Parathyroid adenoma (tissue), 2 donors: ENCODE measurements at regions not wholly inside any gene's neighbourhood (a gene's known extent, or its start where the extent isn't known, plus 50 kb on each side); places are given as distances from the start of the nearest gene placed in this dataset.

ENCODE experiments used
- H2AFZ ChIP-seq: fragments of 300-600 bp; sonication (generic); one replicate; pipeline ENCODE4 v1.7.0; 2017; ENCODE audit warnings: antibody characterized with exemption, mild to moderate bottlenecking
- H3K27ac ChIP-seq: fragments of 300-600 bp; sonication (generic); one replicate; pipeline ENCODE4 v1.7.0; 2017
- H3K27me3 ChIP-seq: fragments of 300-600 bp; sonication (generic); one replicate; pipeline ENCODE4 v1.7.0; 2017; ENCODE audit warnings: low read length; ENCODE audit not compliant: control insufficient read depth, insufficient read depth
- H3K36me3 ChIP-seq: fragments of 300-600 bp; sonication (generic); one replicate; pipeline ENCODE4 v1.7.0; 2017; ENCODE audit warnings: low read length; ENCODE audit not compliant: control insufficient read depth, insufficient read depth
- H3K4me1 ChIP-seq: fragments of 300-600 bp; sonication (generic); one replicate; pipeline ENCODE4 v1.7.0; 2017; ENCODE audit warnings: control low read depth
- H3K4me2 ChIP-seq: fragments of 300-600 bp; sonication (generic); one replicate; pipeline ENCODE4 v1.7.0; 2017; ENCODE audit warnings: low read length
- H3K4me3 ChIP-seq: fragments of 300-600 bp; sonication (generic); one replicate; pipeline ENCODE4 v1.7.0; 2017; ENCODE audit warnings: low read depth, low read length
- H3K79me2 ChIP-seq: fragments of 300-600 bp; sonication (generic); one replicate; pipeline ENCODE4 v1.7.0; 2017; ENCODE audit warnings: control low read depth
- H3K9ac ChIP-seq: fragments of 300-600 bp; sonication (generic); one replicate; pipeline ENCODE4 v1.7.0; 2017; ENCODE audit warnings: mild to moderate bottlenecking
- H3K9me3 ChIP-seq: fragments of 300-600 bp; sonication (generic); one replicate; pipeline ENCODE4 v1.7.0; 2017; ENCODE audit warnings: low read length; ENCODE audit not compliant: control insufficient read depth
- CTCF ChIP-seq: fragments of 300-600 bp; sonication (generic); IDR thresholded peaks from one replicate; pipeline ENCODE4 v1.7.0; 2017; ENCODE audit warnings: antibody characterized with exemption, mild to moderate bottlenecking
- donor health status: primary hyperparathyroidism.

DNA sequence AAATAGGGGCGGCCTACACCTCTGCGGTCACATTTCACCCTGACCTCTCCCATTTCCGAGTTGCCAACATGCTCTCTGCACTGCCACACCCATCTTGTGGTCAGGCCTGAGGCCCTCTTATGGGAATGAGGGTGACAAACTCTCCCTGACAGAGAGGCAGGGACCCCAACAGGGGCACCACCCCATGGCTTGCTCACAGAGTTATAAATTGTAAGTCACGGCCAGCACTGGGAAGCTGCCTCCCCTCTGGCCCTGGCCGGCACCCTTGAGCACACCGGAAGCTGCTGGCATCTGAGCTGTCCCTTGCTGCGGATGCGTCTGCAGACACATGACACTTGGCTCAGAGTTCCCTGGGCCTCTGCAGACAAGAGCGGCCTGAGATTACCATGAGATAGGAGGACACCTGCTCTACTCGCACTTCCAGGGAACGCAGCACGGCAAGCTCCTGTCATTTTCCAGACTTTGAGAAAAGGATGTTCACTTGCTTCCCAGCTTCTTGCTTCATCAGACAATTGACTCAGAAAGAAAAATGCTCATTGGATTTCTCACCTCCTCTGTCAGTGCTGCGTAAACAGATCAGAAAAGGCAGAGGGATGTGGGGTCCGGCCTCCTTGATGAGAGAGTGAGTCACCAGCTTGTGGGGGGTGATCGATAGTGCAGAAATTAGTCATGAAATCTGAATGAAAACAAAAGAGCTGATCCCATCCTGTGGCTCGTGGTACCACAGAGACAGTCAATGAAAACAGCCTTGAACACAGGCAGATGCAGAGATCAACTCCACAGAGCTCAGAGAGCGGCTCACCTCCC, 269.8 kb downstream of the SYK start:
- Histone ChIP-seq H3K9me3 (no peaks in the 10 kb centered on the region), H2AFZ (no peak overlapping the region), H3K36me3 (no peaks in the 10 kb centered on the region), H3K4me3 (no peak overlapping the region), H3K27ac (no peak overlapping the region), H3K79me2 (no peaks in the 10 kb centered on the region), H3K9ac (no peak overlapping the region), H3K27me3 (no peaks in the 10 kb centered on the region), H3K4me1 (peaks cover 3% of the 10 kb centered on the region), H3K4me2 (no peak overlapping the region)
- TF ChIP-seq CTCF = no peak

- Histone ChIP-seq H3K4me2 (no peak overlapping the region), H3K79me2 (no peaks in the 10 kb centered on the region), H3K4me1 (peaks cover 3% of the 10 kb centered on the region), H3K9me3 (no peaks in the 10 kb centered on the region), H2AFZ (no peak overlapping the region), H3K27ac (no peak overlapping the region), H3K36me3 (no peaks in the 10 kb centered on the region), H3K4me3 (no peak overlapping the region), H3K27me3 (no peaks in the 10 kb centered on the region), H3K9ac (no peak overlapping the region)
- no peak for TF ChIP-seq CTCF
These were observed 271.6 kb downstream of the SYK start for GRCh38 chr9:91073049-91073810.

- H3K27me3 ChIP-seq = no peaks in the 10 kb centered on the region
- no peak for TF ChIP-seq CTCF
- H3K4me2 ChIP-seq = no peak overlapping the region
- H3K27ac ChIP-seq = no peak overlapping the region
- peaks cover 3% of the 10 kb centered on the region for H3K4me1 ChIP-seq
- no peak overlapping the region for H2AFZ ChIP-seq
- H3K36me3 ChIP-seq = no peaks in the 10 kb centered on the region
- H3K9ac ChIP-seq = no peak overlapping the region
- H3K79me2 ChIP-seq = no peaks in the 10 kb centered on the region
- no peak overlapping the region for H3K4me3 ChIP-seq
- H3K9me3 ChIP-seq = no peaks in the 10 kb centered on the region
These were observed 272.5 kb downstream of the SYK start for GRCh38 chr9:91073811-91074771.

GRCh38 chr9:91074866-91075265, 273.2 kb downstream of the SYK start:
- Histone ChIP-seq H3K36me3 (no peaks in the 10 kb centered on the region), H3K79me2 (no peaks in the 10 kb centered on the region), H3K9ac (no peak overlapping the region), H3K4me2 (no peak overlapping the region), H3K4me1 (peaks cover 3% of the 10 kb centered on the region), H3K27ac (no peak overlapping the region), H2AFZ (no peak overlapping the region), H3K9me3 (no peaks in the 10 kb centered on the region), H3K4me3 (no peak overlapping the region), H3K27me3 (no peaks in the 10 kb centered on the region)
- TF ChIP-seq CTCF = no peak
